ENCODE measurements at regions not wholly inside any gene's neighbourhood (a gene's known extent, or its start where the extent isn't known, plus 50 kb on each side); places are given as distances from the start of the nearest gene placed in this dataset.

DNA sequence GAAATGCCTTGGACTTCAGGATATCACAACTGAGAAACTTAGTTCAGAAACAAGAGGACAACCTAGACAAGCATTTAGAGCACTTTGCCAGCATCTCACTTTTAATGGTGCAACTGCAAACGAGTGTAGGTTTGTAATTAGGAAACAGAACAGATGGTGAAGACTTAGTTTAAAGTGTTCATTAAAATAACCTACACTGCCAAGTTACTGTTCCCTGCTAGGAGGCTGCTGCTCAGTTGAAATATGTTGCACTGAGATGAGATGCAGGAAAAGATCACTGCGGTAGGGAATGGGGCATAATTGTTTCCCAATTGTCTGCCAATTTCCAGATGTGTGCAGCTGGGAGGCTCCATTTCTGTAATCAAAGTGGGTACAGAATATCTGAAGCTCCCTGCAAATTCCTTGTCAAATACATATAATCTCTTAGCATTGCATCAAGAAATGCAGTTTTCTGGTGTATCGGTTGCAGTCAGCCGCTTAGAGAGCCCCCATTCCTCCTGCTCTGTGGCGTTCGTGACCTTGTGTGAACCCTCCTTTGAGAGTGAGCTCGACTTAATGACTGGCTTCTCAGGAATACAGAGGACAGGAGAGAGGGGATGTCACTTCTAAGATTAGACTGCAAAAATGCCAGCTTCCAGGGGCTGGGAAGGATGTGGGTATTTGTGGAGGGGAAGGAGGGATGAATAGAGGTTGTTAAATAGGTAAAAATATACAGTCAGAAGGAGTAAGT is 448.9 kb downstream of the MED10 start:
- no peak overlapping the region for H3K4me3 ChIP-seq (ENCODE audit: insufficient read depth, low read length)
- no peak overlapping the region for H2AFZ ChIP-seq (ENCODE audit: low read length)
- H3K27ac ChIP-seq (ENCODE audit: low read depth, low read length) = no peak overlapping the region
- H3K36me3 ChIP-seq (ENCODE audit: insufficient read depth, low read length) = no peaks in the 10 kb centered on the region
- no peaks in the 10 kb centered on the region for H3K4me1 ChIP-seq (ENCODE audit: insufficient read depth, low read length)
- H3K79me2 ChIP-seq (ENCODE audit: insufficient read depth, low read length) = no peaks in the 10 kb centered on the region
- H3K9me3 ChIP-seq (ENCODE audit: low read depth, low read length) = peaks cover 5% of the 10 kb centered on the region
- DNase-seq (ENCODE audit: insufficient read length, low spot score, missing footprints) = no peak
- no peak for TF ChIP-seq CTCF (IDR thresholded peaks at IDR 0.05; ENCODE audit: extremely low read depth, low read depth, low read length)
- H3K27me3 ChIP-seq (ENCODE audit: insufficient read depth, low read length) = no peaks in the 10 kb centered on the region
- no peaks in the 10 kb centered on the region for H4K20me1 ChIP-seq (ENCODE audit: insufficient read depth, low read length)
- H3K4me2 ChIP-seq (ENCODE audit: insufficient read depth, low read length) = no peak overlapping the region

- Histone ChIP-seq H3K79me2 (ENCODE audit: insufficient read depth, low read length) (no peaks in the 10 kb centered on the region), H3K4me3 (ENCODE audit: insufficient read depth, low read length) (no peak overlapping the region), H3K4me2 (ENCODE audit: insufficient read depth, low read length) (no peak overlapping the region), H3K4me1 (ENCODE audit: insufficient read depth, low read length) (no peaks in the 10 kb centered on the region), H3K27ac (ENCODE audit: low read depth, low read length) (no peak overlapping the region), H4K20me1 (ENCODE audit: insufficient read depth, low read length) (no peaks in the 10 kb centered on the region), H3K36me3 (ENCODE audit: insufficient read depth, low read length) (no peaks in the 10 kb centered on the region), H2AFZ (ENCODE audit: low read length) (no peak overlapping the region), H3K9me3 (ENCODE audit: low read depth, low read length) (peaks cover 5% of the 10 kb centered on the region), H3K27me3 (ENCODE audit: insufficient read depth, low read length) (no peaks in the 10 kb centered on the region)
- no peak for DNase-seq (ENCODE audit: insufficient read length, low spot score, missing footprints)
- no peak for TF ChIP-seq CTCF (IDR thresholded peaks at IDR 0.05; ENCODE audit: extremely low read depth, low read depth, low read length)
Observed at GRCh38 chr5:5925191-5925590, 453.2 kb downstream of the MED10 start.

DNA sequence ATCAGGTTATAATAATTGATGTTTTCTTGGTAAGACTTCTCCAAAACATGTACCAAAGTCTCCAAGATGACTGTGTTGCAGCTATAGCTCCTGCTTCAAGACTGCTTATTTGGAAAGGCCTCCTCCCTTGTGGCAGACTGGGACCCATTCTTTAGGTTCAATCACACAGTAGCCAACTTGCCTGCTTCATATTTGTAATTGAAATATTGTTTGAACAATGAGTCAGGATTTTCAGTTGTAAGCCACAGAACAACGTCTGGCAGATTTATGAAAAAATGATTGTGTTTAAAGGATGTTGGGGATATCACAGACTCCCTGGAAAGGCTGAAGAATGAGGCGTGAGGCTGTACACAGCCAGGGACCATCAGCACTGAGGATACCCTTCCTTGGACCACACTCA is 458.9 kb downstream of the MED10 start:
- no peak overlapping the region for H3K27ac ChIP-seq (ENCODE audit: low read depth, low read length)
- no peaks in the 10 kb centered on the region for H3K27me3 ChIP-seq (ENCODE audit: insufficient read depth, low read length)
- peaks cover 2% of the 10 kb centered on the region for H3K9me3 ChIP-seq (ENCODE audit: low read depth, low read length)
- TF ChIP-seq CTCF (IDR thresholded peaks at IDR 0.05; ENCODE audit: extremely low read depth, low read depth, low read length) = no peak
- H3K79me2 ChIP-seq (ENCODE audit: insufficient read depth, low read length) = no peaks in the 10 kb centered on the region
- H2AFZ ChIP-seq (ENCODE audit: low read length) = no peak overlapping the region
- no peak for DNase-seq (ENCODE audit: insufficient read length, low spot score, missing footprints)
- no peaks in the 10 kb centered on the region for H3K4me1 ChIP-seq (ENCODE audit: insufficient read depth, low read length)
- H3K36me3 ChIP-seq (ENCODE audit: insufficient read depth, low read length) = no peaks in the 10 kb centered on the region
- no peak overlapping the region for H3K4me2 ChIP-seq (ENCODE audit: insufficient read depth, low read length)
- no peak overlapping the region for H3K4me3 ChIP-seq (ENCODE audit: insufficient read depth, low read length)
- H4K20me1 ChIP-seq (ENCODE audit: insufficient read depth, low read length) = no peaks in the 10 kb centered on the region

DNA sequence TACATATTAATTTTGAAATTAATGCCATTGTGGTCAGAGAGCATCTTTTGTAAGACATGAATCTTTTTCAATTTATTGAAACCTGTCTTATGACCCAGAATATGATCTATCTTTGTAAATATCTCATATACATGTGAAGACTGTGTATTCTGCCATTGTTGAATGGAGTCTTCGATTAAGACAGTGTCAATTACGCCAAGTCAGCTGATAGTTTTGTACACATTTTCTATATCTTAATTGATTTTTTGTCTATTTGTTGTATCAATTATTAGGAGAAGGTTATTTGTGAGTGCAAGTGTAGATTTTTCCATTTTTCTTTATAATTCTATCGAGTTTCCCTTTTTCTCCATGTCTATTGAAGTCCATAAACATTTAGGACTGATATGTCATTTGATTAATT is 471.6 kb downstream of the MED10 start:
- no peak for TF ChIP-seq CTCF (IDR thresholded peaks at IDR 0.05; ENCODE audit: extremely low read depth, low read depth, low read length)
- Histone ChIP-seq H3K4me1 (ENCODE audit: insufficient read depth, low read length) (no peaks in the 10 kb centered on the region), H3K27ac (ENCODE audit: low read depth, low read length) (no peak overlapping the region), H3K27me3 (ENCODE audit: insufficient read depth, low read length) (no peaks in the 10 kb centered on the region), H3K36me3 (ENCODE audit: insufficient read depth, low read length) (no peaks in the 10 kb centered on the region), H3K9me3 (ENCODE audit: low read depth, low read length) (peaks cover 4% of the 10 kb centered on the region), H3K4me3 (ENCODE audit: insufficient read depth, low read length) (no peak overlapping the region), H3K79me2 (ENCODE audit: insufficient read depth, low read length) (no peaks in the 10 kb centered on the region), H3K4me2 (ENCODE audit: insufficient read depth, low read length) (no peak overlapping the region), H4K20me1 (ENCODE audit: insufficient read depth, low read length) (no peaks in the 10 kb centered on the region), H2AFZ (ENCODE audit: low read length) (no peak overlapping the region)
- no peak for DNase-seq (ENCODE audit: insufficient read length, low spot score, missing footprints)
